GDM1 (cell line): ENCODE measurements at regions not wholly inside any gene's neighbourhood (a gene's known extent, or its start where the extent isn't known, plus 50 kb on each side); places are given as distances from the start of the nearest gene placed in this dataset.
"Not testable (repeated sequence)": the region's sequence is repeated elsewhere in the genome, so short reads cannot be mapped to it uniquely, and the experiment has no call there.

Experiments
- DNase-seq: peaks from one replicate; lab custom pipeline; 2025; lab: John Stamatoyannopoulos, UW

GRCh38 chr1:81217058-81217457 lies 583.7 kb upstream of the ADGRL2 start:
- DNase-seq, result no peak

DNA sequence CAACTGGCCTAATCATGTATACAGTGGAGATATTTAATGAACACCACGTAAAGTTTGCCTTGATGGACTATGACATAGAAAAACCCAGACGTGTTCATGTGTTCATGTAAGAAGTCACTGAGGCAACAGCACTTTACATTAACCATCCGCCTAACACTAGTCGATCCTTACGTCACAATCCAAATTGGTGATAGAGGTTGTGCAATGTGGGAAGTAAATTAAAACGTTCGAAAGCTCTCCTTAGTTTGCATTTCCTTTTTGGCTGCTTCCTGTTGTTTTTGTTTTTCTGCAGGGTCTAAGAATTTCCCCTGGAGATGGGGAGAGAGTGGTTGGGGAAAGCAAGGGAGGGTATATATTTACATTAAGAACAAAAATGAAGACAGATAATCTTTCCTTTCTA lies 587.5 kb upstream of the ADGRL2 start:
- DNase-seq, result no peak

- DNase-seq, result no peak
These were observed 591.3 kb upstream of the ADGRL2 start for GRCh38 chr1:81209461-81209860.

DNA sequence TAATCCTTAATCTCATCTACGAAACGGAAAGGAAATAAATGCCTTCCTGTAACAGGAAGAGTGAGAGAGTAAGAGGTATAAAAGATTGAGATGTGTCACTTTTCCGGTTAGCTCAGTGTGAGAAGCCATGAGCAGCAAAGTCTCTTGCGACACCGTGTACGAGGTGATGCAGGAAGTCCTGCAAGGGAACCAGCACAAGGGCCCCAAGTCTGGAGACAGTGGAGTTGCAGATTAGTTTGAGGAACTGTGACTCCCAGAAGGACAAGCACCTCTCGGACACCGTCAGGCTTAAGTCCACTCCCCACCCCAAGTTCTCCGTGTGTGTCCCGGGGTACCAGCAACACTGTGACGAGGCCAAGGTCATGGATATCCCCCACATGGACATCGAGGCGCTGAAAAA lies 592.3 kb upstream of the ADGRL2 start:
- no peak for DNase-seq

- DNase-seq, result no peak
These were observed 594.8 kb upstream of the ADGRL2 start for GRCh38 chr1:81205956-81206355.

DNA sequence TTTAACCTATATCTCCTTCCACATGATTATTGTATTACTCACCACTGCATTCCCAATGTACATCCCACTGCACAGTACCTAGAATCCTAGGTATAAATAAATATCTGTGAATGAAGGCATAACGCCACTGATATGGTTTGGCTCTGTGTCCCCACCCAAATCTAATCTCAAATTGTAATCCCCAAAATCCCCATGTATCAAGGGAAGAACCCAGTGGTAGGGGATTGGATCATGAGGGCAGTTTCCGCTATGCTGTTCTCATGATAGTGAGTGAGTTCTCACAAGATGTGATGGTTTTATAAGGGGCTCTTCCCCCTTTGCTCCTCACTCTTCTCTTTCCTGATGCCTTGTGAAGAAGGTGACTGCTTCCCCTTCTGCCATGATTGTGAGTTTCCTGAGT lies 599.0 kb upstream of the ADGRL2 start:
- no peak for DNase-seq

DNA sequence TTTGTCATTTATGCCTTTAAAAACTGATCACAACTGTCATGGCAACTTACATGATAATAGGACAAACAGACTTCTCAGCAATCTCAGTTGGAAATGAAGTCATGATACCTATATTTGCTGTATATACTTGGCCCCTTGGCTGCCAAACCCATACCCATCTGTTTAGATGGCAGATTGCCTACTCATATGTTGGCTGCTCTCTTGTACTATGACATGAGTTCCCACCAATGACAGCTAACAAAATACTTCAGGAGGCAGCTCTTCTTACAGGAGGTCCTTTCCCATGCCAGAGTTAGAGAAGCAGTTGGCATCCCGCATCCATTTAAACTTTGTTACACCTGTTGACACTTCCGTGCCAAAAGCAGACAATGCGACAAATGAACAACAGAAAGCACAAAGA lies 603.1 kb upstream of the ADGRL2 start:
- no peak for DNase-seq

DNA sequence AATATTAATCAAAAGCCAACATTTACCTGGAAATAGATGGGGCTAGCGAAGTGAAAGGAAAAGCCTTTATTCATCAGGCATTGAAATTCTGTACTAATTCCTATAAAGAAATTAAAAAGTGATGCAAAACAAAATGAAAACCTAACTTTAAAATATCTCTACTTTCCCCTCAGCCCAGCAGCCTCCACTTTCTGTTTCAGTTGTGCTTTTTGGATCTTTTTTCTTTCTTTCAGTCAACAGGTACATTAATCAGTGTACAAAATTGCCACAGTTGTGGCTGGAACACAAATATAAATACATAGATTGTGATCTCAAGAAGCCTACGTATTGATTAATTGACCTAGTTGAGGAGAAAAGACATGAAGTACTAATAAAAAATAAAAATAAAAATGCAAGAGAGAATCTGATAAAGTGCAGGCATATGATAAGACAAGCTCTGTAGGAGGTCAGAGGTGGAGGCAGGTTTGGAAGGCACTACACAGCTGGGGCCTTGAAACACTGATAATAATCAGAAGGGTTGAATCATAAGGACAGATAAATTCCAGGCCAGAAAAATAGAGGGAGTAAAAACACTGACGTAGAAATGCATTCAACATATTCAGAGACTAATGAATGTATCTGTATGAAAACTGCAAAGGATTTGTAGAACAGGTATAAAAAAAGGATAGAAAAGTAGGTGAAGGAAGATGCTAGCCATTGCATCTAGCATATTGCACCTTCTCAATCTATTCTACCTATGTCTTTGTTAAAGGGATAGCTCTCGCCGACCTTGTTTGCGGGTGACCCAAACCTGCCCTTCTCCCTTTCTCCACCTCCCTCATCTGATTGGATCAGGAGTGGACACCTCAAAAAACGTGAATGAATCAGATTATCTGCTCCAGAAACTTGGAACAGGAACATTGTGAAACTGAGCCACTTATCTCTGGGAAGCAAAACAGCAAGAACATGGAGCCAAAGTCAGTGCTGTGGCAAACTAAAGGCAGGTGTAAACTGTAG lies 607.8 kb upstream of the ADGRL2 start:
- no peak for DNase-seq

DNA sequence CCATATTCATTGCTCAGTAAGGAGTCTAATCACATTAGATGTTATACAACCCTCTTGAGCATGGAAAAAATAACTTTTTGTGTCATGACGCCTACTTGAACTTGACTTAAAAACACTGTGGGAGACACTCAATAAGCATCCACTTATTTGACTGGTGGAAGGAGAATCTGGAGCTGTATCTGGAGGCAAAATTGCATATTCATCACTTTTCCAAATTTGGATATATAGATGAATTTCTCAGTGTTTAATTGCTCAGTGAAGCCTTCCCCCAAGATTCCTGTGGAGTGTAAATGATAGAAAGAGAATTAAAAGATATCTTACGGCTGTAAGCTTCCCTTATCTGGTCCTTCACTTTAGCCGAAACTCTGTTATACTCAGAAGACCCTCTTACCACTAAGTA lies 610.7 kb upstream of the ADGRL2 start:
- DNase-seq, result no peak

- DNase-seq, result no peak
These were observed 613.1 kb upstream of the ADGRL2 start for GRCh38 chr1:81187635-81188034.

- no peak for DNase-seq
These were observed 614.5 kb upstream of the ADGRL2 start for GRCh38 chr1:81186261-81186660.

- no peak for DNase-seq
These were observed 617.2 kb upstream of the ADGRL2 start for GRCh38 chr1:81183553-81183952.

DNA sequence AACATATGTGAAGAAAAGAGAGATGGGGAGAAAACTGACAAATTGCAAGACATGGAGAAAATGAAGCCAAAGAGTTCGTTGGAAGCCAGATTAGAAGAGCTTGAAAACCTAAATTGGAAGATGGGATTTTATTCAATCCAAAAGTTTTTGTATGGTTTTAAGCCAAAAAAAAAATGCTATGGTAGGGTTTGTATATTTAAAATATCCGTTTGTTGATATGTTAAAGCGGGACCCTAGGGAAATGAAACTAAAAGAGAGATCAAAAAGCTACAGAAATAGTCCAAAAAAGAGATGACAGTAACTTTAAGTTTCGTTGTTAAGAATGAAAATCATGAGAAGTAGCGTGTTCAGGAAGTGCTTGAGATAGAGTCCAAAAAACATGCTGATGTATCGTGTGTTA lies 617.7 kb upstream of the ADGRL2 start:
- DNase-seq, result no peak

DNA sequence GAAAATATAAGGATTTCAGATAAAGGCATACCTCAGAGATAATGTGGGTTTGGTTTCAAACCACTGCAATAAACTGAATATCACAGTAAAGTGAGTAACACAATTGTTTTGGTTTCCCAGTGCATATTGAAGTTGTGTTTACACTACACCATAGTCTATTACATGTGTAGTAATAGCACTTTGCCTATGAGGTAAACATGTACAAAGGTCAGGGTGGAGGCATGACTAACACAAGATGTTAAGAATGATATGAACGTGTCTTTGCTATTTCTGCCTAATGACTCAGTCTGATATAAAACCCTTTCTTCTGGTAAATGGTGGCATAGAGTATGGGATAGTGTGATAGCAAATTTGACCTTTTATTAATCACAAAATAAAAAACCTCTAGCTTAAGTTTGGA lies 621.5 kb upstream of the ADGRL2 start:
- no peak for DNase-seq

DNA sequence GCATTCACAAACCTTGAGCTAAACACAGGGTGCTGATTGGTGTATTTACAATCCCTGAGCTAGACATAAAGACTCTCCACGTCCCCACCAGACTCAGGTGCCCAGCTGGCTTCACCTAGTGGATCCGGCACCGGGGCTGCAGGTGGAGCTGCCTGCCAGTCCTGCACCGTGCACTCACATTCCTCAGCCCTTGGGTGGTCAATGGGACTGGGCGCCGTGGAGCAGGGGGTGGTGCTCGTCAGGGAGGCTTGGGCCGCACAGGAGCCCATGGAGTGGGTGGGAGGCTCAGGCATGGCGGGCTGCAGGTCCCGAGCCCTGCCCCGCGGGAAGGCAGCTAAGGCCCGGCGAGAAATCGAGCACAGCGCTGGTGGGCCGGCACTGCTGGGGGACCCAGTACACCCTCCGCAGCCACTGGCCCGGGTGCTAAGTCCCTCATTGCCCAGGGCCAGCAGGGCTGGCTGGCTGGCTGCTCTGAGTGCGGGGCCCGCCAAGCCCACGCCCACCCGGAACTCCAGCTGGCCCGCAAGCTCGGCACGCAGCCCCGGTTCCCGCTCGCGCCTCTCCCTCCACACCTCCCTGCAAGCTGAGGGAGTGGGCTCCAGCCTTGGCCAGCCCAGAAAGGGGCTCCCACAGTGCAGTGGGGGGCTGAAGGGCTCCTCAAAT lies 622.2 kb upstream of the ADGRL2 start:
- not testable (repeated sequence) for DNase-seq

- no peak for DNase-seq
These were observed 625.8 kb upstream of the ADGRL2 start for GRCh38 chr1:81174811-81175476.

- DNase-seq, result no peak
These were observed 626.7 kb upstream of the ADGRL2 start for GRCh38 chr1:81174052-81174451.

- DNase-seq, result no peak
These were observed 628.3 kb upstream of the ADGRL2 start for GRCh38 chr1:81172483-81172882.

GRCh38 chr1:81170721-81171120 lies 630.0 kb upstream of the ADGRL2 start:
- no peak for DNase-seq

GRCh38 chr1:81165963-81166362 lies 634.8 kb upstream of the ADGRL2 start:
- no peak for DNase-seq

DNA sequence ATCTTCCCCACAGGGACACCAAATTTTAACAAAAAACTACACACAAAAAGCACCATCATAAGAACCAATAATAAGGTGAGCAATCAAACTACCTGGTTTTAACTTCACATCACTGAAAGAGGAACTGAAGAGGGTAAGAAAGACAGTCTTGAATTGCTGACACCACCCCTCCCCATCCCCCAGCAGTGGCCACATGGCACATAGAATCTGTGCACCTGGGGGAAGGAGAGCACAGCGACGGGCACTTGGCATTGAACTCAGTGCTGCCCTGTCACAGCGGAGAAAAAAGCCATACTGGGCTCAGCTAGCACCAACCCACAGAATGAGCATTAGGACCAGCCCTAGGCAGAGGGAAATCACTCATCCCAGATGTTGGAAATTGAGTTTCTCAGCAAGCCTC lies 640.0 kb upstream of the ADGRL2 start:
- no peak for DNase-seq

DNA sequence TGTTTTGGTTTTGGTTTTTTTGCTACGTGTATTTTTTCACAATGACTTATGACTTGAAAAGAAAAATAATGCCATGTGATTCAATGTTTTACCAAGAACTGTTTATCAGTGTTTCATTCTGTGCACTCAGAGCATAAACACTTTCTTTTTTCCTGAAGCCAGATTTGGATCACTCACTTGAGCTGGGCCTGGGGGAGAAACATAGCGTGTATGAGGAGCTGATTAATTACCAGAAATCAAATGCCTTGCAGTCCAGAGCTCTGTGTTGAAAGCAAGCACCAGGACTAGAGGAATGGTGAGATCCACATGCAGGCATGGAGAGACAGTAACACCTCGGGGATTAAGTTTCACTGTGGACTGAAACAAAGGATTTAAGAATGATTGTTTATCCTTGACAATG lies 642.1 kb upstream of the ADGRL2 start:
- no peak for DNase-seq

GRCh38 chr1:81157686-81158085 lies 643.0 kb upstream of the ADGRL2 start:
- no peak for DNase-seq
